RWPE2 (cell line): ENCODE measurements at regions not wholly inside any gene's neighbourhood (a gene's known extent, or its start where the extent isn't known, plus 50 kb on each side); places are given as distances from the start of the nearest gene placed in this dataset.

Experiments
- ATAC-seq: fragments of 200-7000 bp; cut with Tn5 transposase; 3 replicates; pipeline ENCODE4 v1.9.1; 2021; ENCODE audit warnings: low read depth
- DNase-seq: peaks from one replicate; pipeline ENCODE4 v3.0.0-alpha.2; 2020; ENCODE audit warnings: low spot score
- H3K27ac ChIP-seq: fragments of 450-650 bp; 2 replicates; pipeline ENCODE4 v1.5.1; 2017; ENCODE audit warnings: mild to moderate bottlenecking; ENCODE audit not compliant: poor library complexity, severe bottlenecking
- H3K27me3 ChIP-seq: fragments of 250-450 bp; sonication (Bioruptor Pico); 2 replicates; pipeline ENCODE4 v1.5.1; 2021; ENCODE audit warnings: mild to moderate bottlenecking, moderate library complexity; ENCODE audit not compliant: insufficient read depth, poor library complexity, severe bottlenecking
- H3K36me3 ChIP-seq: fragments of 250-450 bp; sonication (Bioruptor Pico); 2 replicates; pipeline ENCODE4 v1.5.1; 2020; ENCODE audit warnings: low read depth, mild to moderate bottlenecking, moderate library complexity
- H3K4me1 ChIP-seq: fragments of 250-450 bp; sonication (Bioruptor Pico); 2 replicates; pipeline ENCODE4 v1.5.1; 2021; ENCODE audit warnings: mild to moderate bottlenecking, moderate library complexity; ENCODE audit not compliant: insufficient read depth, poor library complexity, severe bottlenecking
- H3K4me3 ChIP-seq: fragments of 250-450 bp; sonication (Bioruptor Pico); 2 replicates; pipeline ENCODE4 v1.5.1; 2021; ENCODE audit warnings: mild to moderate bottlenecking, moderate library complexity; ENCODE audit not compliant: severe bottlenecking
- H3K9me3 ChIP-seq: fragments of 250-450 bp; sonication (Bioruptor Pico); 2 replicates; pipeline ENCODE4 v1.5.1; 2021; ENCODE audit warnings: mild to moderate bottlenecking, moderate library complexity; ENCODE audit not compliant: severe bottlenecking
- TF ChIP-seq, protein P1 (sequence below): fragments of 450-650 bp; IDR thresholded peaks from one replicate; pipeline ENCODE4 v1.5.1; 2017; ENCODE audit warnings: mild to moderate bottlenecking, moderate library complexity; ENCODE audit not compliant: poor library complexity, severe bottlenecking

DNA sequence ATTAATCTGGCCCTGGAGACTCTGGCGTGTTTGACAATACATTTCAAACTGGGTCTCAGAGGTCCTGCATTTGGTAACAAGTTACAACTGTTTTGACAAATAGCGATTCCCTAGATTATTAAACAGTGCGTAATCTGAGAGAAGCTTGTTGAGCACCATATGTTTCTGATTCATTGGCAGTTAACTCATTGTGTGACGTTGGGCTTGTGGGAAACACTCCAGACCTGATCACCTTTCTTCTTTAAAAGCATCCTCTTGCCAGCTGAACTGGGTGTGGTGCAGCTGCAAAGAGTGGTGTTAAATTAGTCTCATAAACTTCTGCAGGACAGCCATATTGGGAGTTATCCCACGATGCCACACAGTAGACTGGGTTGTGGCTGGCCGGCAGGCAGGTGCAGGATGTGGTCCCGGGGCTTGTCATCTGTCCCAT is 82.7 kb downstream of the CDC7 start:
- Histone ChIP-seq H3K4me3 (no peak overlapping the region), H3K4me1 (peaks cover 6% of the 10 kb centered on the region), H3K9me3 (no peaks in the 10 kb centered on the region), H3K36me3 (no peaks in the 10 kb centered on the region), H3K27me3 (no peaks in the 10 kb centered on the region), H3K27ac (peak overlapping the region; percentile 13)
- TF ChIP-seq, protein P1, sequence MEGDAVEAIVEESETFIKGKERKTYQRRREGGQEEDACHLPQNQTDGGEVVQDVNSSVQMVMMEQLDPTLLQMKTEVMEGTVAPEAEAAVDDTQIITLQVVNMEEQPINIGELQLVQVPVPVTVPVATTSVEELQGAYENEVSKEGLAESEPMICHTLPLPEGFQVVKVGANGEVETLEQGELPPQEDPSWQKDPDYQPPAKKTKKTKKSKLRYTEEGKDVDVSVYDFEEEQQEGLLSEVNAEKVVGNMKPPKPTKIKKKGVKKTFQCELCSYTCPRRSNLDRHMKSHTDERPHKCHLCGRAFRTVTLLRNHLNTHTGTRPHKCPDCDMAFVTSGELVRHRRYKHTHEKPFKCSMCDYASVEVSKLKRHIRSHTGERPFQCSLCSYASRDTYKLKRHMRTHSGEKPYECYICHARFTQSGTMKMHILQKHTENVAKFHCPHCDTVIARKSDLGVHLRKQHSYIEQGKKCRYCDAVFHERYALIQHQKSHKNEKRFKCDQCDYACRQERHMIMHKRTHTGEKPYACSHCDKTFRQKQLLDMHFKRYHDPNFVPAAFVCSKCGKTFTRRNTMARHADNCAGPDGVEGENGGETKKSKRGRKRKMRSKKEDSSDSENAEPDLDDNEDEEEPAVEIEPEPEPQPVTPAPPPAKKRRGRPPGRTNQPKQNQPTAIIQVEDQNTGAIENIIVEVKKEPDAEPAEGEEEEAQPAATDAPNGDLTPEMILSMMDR: no peak
- no peak for DNase-seq
- ATAC-seq: no peak

DNA sequence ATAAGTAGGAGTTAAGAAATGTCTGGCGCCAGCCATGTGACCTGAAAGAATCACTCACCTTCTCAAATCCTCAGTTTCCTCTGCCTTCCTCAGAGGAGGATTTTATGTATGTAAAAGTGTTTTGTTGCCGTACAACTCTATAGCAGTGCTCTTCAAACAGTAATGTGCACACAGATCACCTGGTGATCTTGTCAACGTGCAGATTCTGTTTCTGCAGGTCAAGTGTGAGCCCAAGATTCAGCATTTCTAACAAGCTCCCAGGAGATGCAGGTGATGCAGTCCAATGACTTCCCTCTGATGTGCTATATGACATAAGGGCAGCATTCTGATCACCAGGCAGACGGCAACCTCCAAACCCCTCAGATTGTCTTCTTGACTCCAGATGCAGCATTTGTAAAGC is 83.7 kb downstream of the CDC7 start:
- H3K9me3 ChIP-seq: no peaks in the 10 kb centered on the region
- ATAC-seq (no peak), DNase-seq (no peak)
- H3K27ac ChIP-seq: no peak overlapping the region
- TF ChIP-seq, protein P1: no peak
- H3K36me3 ChIP-seq: no peaks in the 10 kb centered on the region
- H3K27me3 ChIP-seq: no peaks in the 10 kb centered on the region
- no peak overlapping the region for H3K4me3 ChIP-seq
- H3K4me1 ChIP-seq: peaks cover 6% of the 10 kb centered on the region

DNA sequence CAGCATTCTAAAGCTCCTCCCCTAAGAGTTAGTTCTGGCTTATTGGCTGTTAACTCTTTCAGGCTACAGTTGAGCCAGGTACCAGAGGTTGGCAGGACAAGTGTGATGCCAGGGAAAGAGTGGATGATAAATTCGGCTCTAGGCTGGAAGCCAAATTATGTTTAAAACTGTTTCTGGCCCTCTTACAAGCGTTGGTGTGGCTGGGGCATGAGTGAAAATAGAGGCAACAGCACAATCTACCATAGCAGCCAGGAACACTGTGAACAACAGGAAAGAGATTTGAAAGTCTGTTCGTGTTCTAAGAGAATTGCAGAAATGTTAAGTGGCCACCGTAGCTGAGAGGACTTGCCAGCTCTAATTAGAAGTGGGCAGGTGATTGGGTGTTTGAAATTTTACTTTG is 84.2 kb downstream of the CDC7 start:
- Histone ChIP-seq H3K36me3 (no peaks in the 10 kb centered on the region), H3K27ac (no peak overlapping the region), H3K9me3 (no peaks in the 10 kb centered on the region), H3K4me3 (no peak overlapping the region), H3K4me1 (peaks cover 6% of the 10 kb centered on the region), H3K27me3 (no peaks in the 10 kb centered on the region)
- DNase-seq (no peak), ATAC-seq (no peak)
- TF ChIP-seq, protein P1: no peak

DNA sequence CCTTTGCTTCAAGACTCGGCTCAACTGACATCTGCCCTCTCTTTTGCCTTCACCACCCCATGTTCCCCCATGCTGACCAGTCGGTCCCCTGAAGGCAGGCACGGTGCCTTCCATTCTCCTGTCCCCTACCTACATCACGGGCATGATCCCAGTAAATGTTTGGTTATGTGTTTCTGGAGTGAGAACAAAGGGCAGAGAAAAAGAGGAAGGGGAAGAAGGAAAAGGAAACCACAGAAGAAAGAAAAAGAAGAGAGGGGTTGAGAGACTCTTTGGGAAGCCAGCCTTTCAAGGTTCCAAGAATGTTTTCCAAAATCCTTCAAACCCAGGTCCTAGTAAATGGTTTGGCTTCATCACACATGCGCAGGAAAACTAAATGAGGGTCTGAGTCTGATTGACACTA is 84.9 kb downstream of the CDC7 start:
- H3K4me3 ChIP-seq: no peak overlapping the region
- no peaks in the 10 kb centered on the region for H3K9me3 ChIP-seq
- ATAC-seq: no peak
- H3K4me1 ChIP-seq: peaks cover 6% of the 10 kb centered on the region
- no peak for DNase-seq
- H3K36me3 ChIP-seq: no peaks in the 10 kb centered on the region
- H3K27ac ChIP-seq: no peak overlapping the region
- TF ChIP-seq, protein P1: no peak
- H3K27me3 ChIP-seq: no peaks in the 10 kb centered on the region

DNA sequence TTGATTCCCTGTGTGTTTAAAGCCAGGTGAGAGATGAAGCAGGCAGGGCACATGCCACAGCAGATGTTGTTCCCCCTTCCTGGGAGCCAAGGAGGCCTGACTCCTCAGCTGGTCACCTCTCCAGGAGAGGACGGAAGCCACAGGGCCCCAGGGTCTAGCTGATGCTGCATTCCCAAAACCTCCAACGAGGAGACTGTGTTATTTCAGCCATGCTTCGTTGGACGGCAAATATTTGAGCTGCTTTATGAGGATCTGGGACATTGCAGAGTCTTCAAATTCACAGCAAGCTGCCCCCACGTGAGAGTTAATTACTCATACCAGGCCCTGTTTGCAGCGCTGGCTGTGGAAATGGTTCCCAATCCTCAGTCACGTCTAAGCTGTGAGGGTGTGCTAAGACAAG is 85.3 kb downstream of the CDC7 start:
- peaks cover 6% of the 10 kb centered on the region for H3K4me1 ChIP-seq
- DNase-seq: no peak
- TF ChIP-seq, protein P1: no peak
- H3K9me3 ChIP-seq: no peaks in the 10 kb centered on the region
- no peak overlapping the region for H3K4me3 ChIP-seq
- H3K27me3 ChIP-seq: no peaks in the 10 kb centered on the region
- no peak overlapping the region for H3K27ac ChIP-seq
- no peak for ATAC-seq
- H3K36me3 ChIP-seq: no peaks in the 10 kb centered on the region
